Hematopoietic multipotent progenitor cell treated with erythropoietin and hydrocortisone succinate and interleukin-3 and kit ligand, for 4 days (in vitro differentiated cells): ENCODE measurements at regions not wholly inside any gene's neighbourhood (a gene's known extent, or its start where the extent isn't known, plus 50 kb on each side); places are given as distances from the start of the nearest gene placed in this dataset.
"Not testable (repeated sequence)": the region's sequence is repeated elsewhere in the genome, so short reads cannot be mapped to it uniquely, and the experiment has no call there.

Source experiments
- DNase-seq: peaks from one replicate; pipeline ENCODE4 v3.0.0-alpha.2; 2015

- DNase-seq, result no peak
Measured at GRCh38 chr6:117761610-117762009, 86.3 kb downstream of the NUS1 start.

- no peak for DNase-seq
Measured at GRCh38 chr6:117771403-117771802, 96.1 kb downstream of the NUS1 start.

- DNase-seq, result peak; percentile 28
Measured at GRCh38 chr6:117776441-117776840, 101.2 kb downstream of the NUS1 start.

GRCh38 chr6:117781550-117781949 lies 106.3 kb downstream of the NUS1 start:
- DNase-seq, result no peak

GRCh38 chr6:117783279-117783678 lies 108.0 kb downstream of the NUS1 start:
- no peak for DNase-seq

GRCh38 chr6:117791012-117791411 lies 115.7 kb downstream of the NUS1 start:
- DNase-seq, result no peak

GRCh38 chr6:117795234-117795633 lies 111.8 kb upstream of the SLC35F1 start:
- DNase-seq, result no peak

GRCh38 chr6:117798819-117799218 lies 108.2 kb upstream of the SLC35F1 start:
- not testable (repeated sequence) for DNase-seq

GRCh38 chr6:117810269-117810668 lies 96.8 kb upstream of the SLC35F1 start:
- DNase-seq, result no peak

- no peak for DNase-seq
Measured at GRCh38 chr6:117817499-117817898, 89.6 kb upstream of the SLC35F1 start.

- DNase-seq, result no peak
Measured at GRCh38 chr6:117817992-117818391, 89.1 kb upstream of the SLC35F1 start.

- no peak for DNase-seq
Measured at GRCh38 chr6:117818449-117818848, 88.6 kb upstream of the SLC35F1 start.

GRCh38 chr6:117829594-117830319 lies 77.3 kb upstream of the SLC35F1 start:
- peak; percentile 28 for DNase-seq

- no peak for DNase-seq
Measured at GRCh38 chr6:117837261-117837660, 69.8 kb upstream of the SLC35F1 start.

- DNase-seq, result peak; percentile 66
Measured at GRCh38 chr6:117840541-117840983, 66.5 kb upstream of the SLC35F1 start.

- no peak for DNase-seq
Measured at GRCh38 chr6:117847912-117848311, 59.2 kb upstream of the SLC35F1 start.

- DNase-seq, result no peak
Measured at GRCh38 chr6:117849087-117849486, 58.0 kb upstream of the SLC35F1 start.
